ENCODE measurements at regions not wholly inside any gene's neighbourhood (a gene's known extent, or its start where the extent isn't known, plus 50 kb on each side); places are given as distances from the start of the nearest gene placed in this dataset.

DNA sequence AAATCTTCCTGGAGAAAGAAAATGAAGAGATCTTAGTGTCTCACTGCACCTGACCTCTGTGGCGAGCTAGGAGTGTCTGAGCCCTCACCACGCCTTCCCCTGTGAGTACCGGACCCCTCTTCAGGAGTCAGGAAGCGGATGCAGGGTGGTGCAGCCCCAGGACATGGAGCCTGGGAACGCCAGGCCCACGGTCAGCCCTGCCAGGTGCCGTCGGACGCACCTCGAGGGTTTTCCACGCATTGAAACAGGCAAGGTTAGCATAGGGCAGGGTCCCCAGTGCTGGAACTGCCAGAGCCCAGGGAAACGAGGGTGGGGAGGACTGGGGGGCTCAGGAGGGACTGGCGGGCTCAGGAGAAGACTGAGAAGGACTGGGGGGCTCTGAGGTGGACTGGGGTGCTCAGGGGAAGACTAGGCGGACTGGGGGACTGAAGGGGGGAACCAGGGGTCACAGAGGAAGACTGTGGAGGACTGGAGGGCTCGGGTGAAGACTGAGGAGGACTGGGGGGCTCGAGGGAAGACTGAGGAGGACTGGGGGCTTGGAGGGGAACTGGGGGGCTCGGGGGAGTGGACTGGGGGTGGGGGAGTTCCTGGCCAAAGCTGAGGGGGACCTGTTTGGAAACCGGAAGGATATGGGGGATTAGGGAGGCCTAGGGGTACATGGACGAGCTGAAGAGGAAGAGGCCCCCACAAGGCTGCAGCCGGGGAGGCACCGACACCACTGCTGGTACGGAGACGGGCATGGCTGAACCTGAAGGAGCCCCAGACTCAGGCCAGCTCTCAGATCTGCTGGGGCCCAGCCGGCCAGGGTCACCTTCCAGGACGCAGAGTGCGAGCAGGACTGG is 65.2 kb upstream of the SNTG2 start:
- Mint-ChIP-seq H3K27me3 (ENCODE audit: low read depth) (peaks cover 2% of the 10 kb centered on the region), H3K27ac (no peak overlapping the region), H3K9me3 (no peaks in the 10 kb centered on the region), H3K4me1 (ENCODE audit: low read depth) (no peaks in the 10 kb centered on the region), H3K4me3 (ENCODE audit: low read depth) (no peak overlapping the region), H3K36me3 (ENCODE audit: low read depth) (no peaks in the 10 kb centered on the region)
- intact Hi-C loops (cut with micrococcal nuclease) = no loop called here
- DNase-seq (ENCODE audit: low spot score) = no peak

DNA sequence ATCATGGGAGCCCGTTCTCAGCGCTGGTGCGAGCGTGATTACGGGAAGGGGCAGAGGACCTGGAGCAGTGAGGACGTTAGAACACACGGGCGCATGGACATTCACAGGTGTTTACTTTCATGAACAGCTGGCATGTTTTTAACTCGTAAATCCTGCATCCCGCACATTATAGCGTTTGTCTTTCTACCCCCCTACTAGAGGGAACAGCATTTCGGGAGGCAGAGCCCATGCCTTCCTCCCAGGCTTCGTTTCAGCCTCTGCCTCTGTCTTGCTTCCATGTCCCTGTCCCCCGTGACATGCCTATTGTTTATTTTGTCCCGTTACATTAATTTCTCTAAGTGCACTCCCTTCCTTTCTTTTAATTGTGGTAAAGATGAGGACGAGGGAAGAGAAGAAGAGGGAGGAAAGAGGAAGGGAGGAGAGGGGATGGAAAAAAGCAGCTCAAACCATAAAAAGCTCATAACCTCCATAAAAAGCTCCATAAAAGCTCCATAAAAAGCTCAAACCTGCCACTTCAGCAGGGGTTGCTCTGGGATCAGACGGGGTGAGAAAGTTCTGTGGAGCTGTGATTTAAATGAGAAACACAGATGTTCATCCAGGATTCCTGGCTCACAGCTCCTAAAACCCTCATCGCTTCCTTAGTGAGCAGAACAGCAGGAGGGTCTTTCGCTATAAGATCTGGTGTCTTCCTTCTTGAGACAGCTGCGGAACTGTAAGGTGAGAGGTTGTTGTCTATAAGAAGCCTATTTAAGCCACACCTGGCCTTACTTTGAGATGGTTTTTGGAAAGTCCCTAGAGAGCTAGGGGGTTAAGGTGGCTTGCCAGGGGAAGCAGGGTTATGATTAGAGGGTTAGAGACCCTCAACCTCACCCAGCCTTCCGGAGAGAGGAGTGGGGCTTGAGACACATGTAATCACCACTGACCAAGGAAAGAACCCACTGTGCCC is 66.6 kb upstream of the SNTG2 start:
- no peak for DNase-seq (ENCODE audit: low spot score)

DNA sequence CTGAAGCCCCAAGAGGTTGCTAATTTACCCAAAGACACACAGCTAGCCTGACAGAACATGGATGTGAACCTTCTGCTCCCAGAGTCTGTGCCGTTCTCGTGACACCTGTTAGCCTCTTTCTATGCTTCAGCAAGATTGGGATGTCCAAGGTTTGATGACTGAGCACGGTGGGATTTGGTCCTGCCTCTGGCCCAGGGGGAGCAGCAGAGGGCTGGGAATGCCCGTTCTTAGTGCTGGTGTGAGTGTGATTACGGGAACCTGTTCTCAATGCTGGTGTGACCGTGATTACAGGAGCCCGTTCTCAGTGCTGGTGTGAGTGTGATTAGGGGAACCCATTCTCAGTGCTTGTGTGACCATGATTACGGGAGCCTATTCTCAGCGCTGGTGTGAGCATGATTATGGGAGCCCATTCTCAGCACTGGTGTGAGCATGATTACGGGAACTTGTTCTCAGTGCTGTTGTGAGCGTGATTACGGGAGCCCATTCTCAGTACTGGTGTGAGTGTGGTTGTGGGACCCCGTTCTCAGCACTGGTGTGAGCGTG is 67.3 kb upstream of the SNTG2 start:
- intact Hi-C loops (cut with micrococcal nuclease) = no loop called here
- Mint-ChIP-seq H3K4me1 (ENCODE audit: low read depth) (no peaks in the 10 kb centered on the region), H3K4me3 (ENCODE audit: low read depth) (no peak overlapping the region), H3K27ac (no peak overlapping the region), H3K36me3 (ENCODE audit: low read depth) (no peaks in the 10 kb centered on the region), H3K9me3 (no peaks in the 10 kb centered on the region), H3K27me3 (ENCODE audit: low read depth) (peaks cover 2% of the 10 kb centered on the region)
- no peak for DNase-seq (ENCODE audit: low spot score)

More for the DNA sequence above, 66.6 kb upstream of the SNTG2 start:
- Mint-ChIP-seq H3K9me3 (no peaks in the 10 kb centered on the region), H3K27me3 (ENCODE audit: low read depth) (peaks cover 2% of the 10 kb centered on the region), H3K4me1 (ENCODE audit: low read depth) (no peaks in the 10 kb centered on the region), H3K36me3 (ENCODE audit: low read depth) (no peaks in the 10 kb centered on the region), H3K27ac (no peak overlapping the region), H3K4me3 (ENCODE audit: low read depth) (no peak overlapping the region)
- intact Hi-C loops (cut with micrococcal nuclease) = no loop called here

DNA sequence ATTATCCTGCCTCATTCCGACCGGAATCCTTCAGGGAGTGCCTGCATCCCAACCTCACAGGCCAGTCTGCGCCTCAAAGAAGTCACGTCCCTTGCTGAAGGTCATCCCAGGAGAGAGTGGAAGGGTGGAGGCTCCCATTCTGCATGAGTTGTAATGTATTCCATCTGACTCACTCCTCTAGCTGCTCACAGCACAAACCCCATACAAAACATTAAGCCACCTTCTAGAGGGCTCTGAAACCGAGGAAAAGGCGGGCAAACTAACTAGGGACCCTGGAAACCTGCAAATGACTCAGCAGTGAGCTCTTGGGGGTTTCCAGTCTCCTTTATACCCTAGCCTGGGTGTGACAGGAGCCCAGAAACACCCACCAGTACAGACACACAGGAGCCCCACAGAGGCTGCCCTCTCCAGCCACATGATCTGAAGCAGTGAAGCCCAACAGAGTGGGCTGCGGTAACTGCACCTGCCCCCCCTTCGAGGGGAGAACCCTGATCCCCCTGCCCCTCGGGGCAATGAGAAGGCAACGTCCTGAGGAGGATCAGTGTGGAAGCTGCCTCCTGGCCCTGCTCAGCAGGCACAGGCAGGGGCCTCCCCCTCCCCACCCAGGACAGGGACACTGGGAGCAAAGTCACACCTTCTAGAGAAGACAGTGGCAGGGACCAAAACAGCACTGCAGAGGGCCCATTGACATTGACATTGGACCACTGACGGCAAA is 69.3 kb upstream of the SNTG2 start:
- H3K4me3 Mint-ChIP-seq (ENCODE audit: low read depth) = no peak overlapping the region
- no peak for DNase-seq (ENCODE audit: low spot score)
- H3K4me1 Mint-ChIP-seq (ENCODE audit: low read depth) = no peaks in the 10 kb centered on the region
- peaks cover 2% of the 10 kb centered on the region for H3K27me3 Mint-ChIP-seq (ENCODE audit: low read depth)
- intact Hi-C loops (cut with micrococcal nuclease) = no loop called here
- no peaks in the 10 kb centered on the region for H3K36me3 Mint-ChIP-seq (ENCODE audit: low read depth)
- H3K27ac Mint-ChIP-seq = no peak overlapping the region
- no peaks in the 10 kb centered on the region for H3K9me3 Mint-ChIP-seq

DNA sequence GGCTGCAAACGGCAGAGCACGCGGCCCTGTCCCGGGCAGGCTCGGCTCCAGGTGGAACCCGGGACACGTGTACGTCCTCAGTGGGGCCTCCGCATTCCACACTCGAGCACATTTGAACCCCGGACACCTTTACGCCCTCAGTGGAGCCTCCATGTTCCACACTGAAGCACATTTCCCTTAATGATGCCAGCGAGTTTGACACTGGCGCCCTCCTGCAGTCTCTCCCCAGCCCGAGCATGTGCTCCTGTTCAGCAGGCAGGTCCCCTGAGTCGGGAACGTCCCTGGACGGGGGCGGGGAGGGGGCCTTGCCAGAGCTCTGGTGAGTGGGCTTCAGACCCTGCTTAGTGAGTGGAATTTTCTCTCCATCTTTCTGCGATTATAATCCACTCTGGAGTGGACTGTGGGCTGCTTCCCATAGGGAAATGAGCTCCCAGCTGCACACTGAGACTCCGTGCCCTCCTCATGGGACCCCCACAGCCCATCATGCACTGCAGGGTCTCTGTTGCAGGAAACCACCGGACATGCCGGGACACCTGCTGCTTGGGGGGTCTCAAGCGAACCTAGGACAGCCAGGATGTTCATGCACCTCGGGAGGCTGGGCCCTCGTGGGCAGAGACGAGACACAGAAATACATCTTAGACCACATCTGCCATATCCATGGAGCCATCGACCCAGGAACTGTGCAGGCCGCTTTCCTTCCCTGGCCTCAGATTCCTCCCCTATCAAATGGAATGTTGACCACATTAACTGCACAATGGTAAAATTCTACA is 70.3 kb upstream of the SNTG2 start:
- DNase-seq (ENCODE audit: low spot score) = no peak
- Mint-ChIP-seq H3K36me3 (ENCODE audit: low read depth) (no peaks in the 10 kb centered on the region), H3K27me3 (ENCODE audit: low read depth) (peaks cover 2% of the 10 kb centered on the region), H3K4me3 (ENCODE audit: low read depth) (no peak overlapping the region), H3K9me3 (no peaks in the 10 kb centered on the region), H3K27ac (no peak overlapping the region), H3K4me1 (ENCODE audit: low read depth) (no peaks in the 10 kb centered on the region)
- intact Hi-C loops (cut with micrococcal nuclease) = no loop called here

DNA sequence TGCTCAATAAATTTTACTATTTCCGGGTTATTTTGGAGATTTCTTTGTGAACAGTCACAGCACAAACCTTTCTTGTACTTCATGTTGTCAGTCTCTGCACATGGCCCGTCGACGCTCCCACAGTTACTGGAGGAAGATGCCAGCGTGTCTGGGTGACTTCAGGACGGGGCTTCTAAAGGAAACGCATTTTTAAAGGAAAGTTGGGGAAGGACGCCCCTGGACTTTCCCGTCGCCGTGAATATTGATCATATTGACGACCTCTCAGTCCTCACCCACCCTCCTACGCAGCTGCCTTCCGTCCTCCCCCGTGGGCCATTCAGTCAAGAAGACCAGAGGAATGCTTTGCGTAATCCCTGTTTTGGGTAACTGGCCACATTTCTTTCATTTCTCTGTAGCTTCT is 71.1 kb upstream of the SNTG2 start:
- no peaks in the 10 kb centered on the region for H3K4me1 Mint-ChIP-seq (ENCODE audit: low read depth)
- no peaks in the 10 kb centered on the region for H3K36me3 Mint-ChIP-seq (ENCODE audit: low read depth)
- H3K27ac Mint-ChIP-seq = no peak overlapping the region
- peaks cover 2% of the 10 kb centered on the region for H3K27me3 Mint-ChIP-seq (ENCODE audit: low read depth)
- intact Hi-C loops (cut with micrococcal nuclease) = no loop called here
- H3K9me3 Mint-ChIP-seq = no peaks in the 10 kb centered on the region
- no peak overlapping the region for H3K4me3 Mint-ChIP-seq (ENCODE audit: low read depth)
- DNase-seq (ENCODE audit: low spot score) = no peak

DNA sequence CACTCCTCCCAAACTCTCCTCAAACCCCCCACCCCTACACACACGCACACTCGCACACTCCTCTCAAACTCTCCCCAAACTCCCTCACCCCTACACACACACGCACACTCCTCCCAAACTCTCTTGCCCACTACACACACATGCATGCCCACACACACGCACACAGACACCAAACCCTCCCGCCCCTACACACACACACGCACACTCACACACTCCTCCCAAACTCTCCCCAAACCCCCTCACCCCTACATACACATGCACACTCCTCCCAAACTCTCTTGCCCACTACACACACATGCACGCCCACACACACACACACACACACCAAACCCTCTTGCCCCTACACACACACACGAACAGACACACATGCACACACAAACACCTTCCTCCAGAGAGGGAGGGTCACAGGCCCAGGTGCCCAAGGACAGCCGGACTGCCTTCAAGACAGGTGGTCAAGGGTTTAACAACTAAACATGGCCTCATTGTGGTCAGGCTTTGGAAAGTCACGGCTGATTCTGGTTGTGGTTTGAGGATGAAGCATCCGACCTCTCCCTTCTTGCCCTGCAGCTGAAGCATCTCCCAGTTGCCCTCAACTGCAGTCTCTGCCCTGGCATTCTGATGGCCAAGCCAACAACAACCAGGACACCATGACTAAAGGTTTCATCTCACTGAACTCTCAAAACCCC is 72.3 kb upstream of the SNTG2 start:
- intact Hi-C loops (cut with micrococcal nuclease) = no loop called here
- no peaks in the 10 kb centered on the region for H3K9me3 Mint-ChIP-seq
- H3K4me3 Mint-ChIP-seq (ENCODE audit: low read depth) = no peak overlapping the region
- H3K27ac Mint-ChIP-seq = no peak overlapping the region
- no peaks in the 10 kb centered on the region for H3K36me3 Mint-ChIP-seq (ENCODE audit: low read depth)
- H3K4me1 Mint-ChIP-seq (ENCODE audit: low read depth) = no peaks in the 10 kb centered on the region
- H3K27me3 Mint-ChIP-seq (ENCODE audit: low read depth) = no peaks in the 10 kb centered on the region
- DNase-seq (ENCODE audit: low spot score) = no peak

DNA sequence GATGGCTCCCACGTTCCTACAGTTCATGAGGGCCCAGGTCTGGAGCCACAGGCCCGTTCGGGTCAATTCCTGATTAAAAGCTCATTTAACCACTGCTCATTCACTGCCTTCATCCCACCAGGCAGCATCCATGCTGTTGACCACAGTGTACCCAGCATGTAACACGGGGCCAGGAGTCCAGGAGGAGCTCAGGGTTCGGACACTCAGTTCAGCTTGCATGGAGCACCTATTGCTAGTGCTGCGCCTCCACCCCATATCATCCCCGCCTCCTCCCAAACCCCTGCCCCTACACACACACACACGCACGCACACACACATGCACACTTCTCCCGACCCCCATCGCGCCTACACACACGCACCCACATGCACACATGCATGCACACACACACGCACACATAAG is 72.9 kb upstream of the SNTG2 start:
- H3K4me1 Mint-ChIP-seq (ENCODE audit: low read depth) = no peaks in the 10 kb centered on the region
- H3K9me3 Mint-ChIP-seq = no peaks in the 10 kb centered on the region
- DNase-seq (ENCODE audit: low spot score) = no peak
- no peaks in the 10 kb centered on the region for H3K27me3 Mint-ChIP-seq (ENCODE audit: low read depth)
- H3K4me3 Mint-ChIP-seq (ENCODE audit: low read depth) = no peak overlapping the region
- no peak overlapping the region for H3K27ac Mint-ChIP-seq
- no peaks in the 10 kb centered on the region for H3K36me3 Mint-ChIP-seq (ENCODE audit: low read depth)
- intact Hi-C loops (cut with micrococcal nuclease) = no loop called here

DNA sequence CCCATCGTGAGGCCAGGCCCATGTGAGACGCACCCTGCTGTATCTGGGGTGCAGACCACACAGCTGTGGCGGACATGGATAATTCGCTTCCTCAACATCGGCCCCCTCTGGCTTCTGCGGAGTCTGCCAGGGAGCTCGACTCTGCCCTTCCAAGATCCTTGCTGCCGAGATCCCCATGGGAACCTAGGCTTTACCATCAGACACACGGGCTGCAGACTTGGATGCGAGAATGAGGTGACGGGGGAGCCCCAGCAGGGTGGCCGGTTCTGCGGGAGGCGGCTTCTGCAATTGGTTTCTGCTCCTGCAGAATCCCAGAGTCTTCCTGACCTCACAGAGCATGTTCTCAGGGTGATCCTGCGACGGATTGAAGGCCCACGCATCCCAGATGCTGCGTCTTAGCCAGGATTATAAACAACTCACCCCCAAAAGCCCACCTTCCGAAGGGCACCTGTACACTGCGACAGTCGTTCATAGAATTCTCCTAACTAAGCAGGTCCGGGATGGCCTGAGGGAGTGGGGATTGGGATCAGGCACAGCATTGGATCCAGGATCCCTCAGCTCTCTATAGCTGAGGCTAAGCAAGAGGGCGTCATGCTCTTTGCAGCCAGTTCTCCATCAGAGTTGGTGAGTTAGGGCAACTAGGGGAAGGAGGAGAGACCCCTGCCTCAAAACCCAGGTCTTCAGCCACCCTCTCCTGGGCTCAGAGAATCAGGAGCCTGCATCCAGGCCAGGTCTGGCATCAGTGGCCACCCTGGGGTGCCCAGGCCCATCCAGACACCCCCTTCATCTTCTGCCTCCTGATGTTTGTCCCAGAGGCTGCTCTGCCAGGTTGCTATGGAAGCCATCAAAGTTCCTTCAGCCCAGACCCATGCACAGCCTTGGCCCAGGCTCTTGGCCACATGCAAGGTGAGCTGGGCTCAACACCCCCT is 74.7 kb upstream of the SNTG2 start:
- Mint-ChIP-seq H3K9me3 (no peaks in the 10 kb centered on the region), H3K27ac (no peak overlapping the region), H3K4me1 (ENCODE audit: low read depth) (no peaks in the 10 kb centered on the region), H3K27me3 (ENCODE audit: low read depth) (no peaks in the 10 kb centered on the region), H3K36me3 (ENCODE audit: low read depth) (no peaks in the 10 kb centered on the region), H3K4me3 (ENCODE audit: low read depth) (no peak overlapping the region)
- intact Hi-C loops (cut with micrococcal nuclease) = no loop called here
- no peak for DNase-seq (ENCODE audit: low spot score)

DNA sequence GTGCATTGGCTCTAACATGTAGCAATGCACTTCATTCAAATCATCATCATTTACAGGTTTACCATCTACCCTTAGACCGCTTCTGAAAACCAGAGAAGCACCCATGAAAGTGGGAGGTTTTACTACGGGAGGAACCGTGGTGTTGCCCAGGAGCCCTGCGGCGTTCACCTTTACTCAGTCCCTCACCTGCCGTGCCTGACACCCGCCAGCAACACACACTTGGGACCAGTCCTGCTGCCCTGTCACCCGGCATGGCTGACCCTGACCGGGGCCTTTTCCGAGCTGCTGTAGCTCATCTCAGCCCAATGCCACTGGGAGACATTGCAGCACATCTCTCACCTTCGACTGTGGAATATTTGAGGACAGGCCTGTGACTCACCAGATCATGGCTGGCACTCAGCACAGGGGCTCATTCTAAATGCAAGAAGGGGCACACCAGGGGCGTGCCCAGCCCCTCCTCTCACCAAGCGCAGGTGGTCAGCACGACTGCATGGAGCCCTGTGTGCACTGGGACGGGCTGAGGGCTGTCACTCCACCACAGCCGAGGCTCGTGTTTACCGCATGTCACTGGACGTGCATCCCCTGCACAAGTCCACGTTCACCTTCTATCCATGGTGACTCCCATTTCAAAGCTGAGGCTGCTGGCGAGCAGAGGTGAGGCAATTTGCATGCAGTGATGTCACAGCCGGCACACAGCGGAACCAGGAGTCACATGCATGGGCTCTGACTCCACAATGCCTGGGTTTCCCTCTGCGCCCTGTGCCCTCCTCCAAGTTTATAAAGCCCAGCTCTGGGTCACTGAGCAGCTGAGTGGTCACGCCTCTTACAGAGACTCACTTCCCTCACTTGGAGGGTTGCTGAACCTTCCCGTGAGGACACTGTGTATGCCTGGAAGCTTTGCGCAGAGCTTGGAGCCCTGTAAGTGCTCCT is 76.7 kb upstream of the SNTG2 start:
- DNase-seq (ENCODE audit: low spot score) = no peak
- H3K27ac Mint-ChIP-seq = no peak overlapping the region
- intact Hi-C loops (cut with micrococcal nuclease) = no loop called here
- no peaks in the 10 kb centered on the region for H3K27me3 Mint-ChIP-seq (ENCODE audit: low read depth)
- H3K9me3 Mint-ChIP-seq = no peaks in the 10 kb centered on the region
- no peaks in the 10 kb centered on the region for H3K36me3 Mint-ChIP-seq (ENCODE audit: low read depth)
- no peak overlapping the region for H3K4me3 Mint-ChIP-seq (ENCODE audit: low read depth)
- H3K4me1 Mint-ChIP-seq (ENCODE audit: low read depth) = no peaks in the 10 kb centered on the region
